GM12872 (cell line): ENCODE measurements at regions not wholly inside any gene's neighbourhood (a gene's known extent, or its start where the extent isn't known, plus 50 kb on each side); places are given as distances from the start of the nearest gene placed in this dataset.

Source experiments
- CTCF ChIP-seq: IDR thresholded peaks from 3 replicates; pipeline ENCODE4 v1.5.1; 2011; ENCODE audit warnings: low read depth, mild to moderate bottlenecking, low read length, moderate library complexity; ENCODE audit not compliant: insufficient read depth

- no peak for TF ChIP-seq CTCF
Measured at GRCh38 chr2:206368484-206368883, 74.8 kb upstream of the ADAM23 start.

- TF ChIP-seq CTCF = no peak
Measured at GRCh38 chr2:206368933-206369569, 74.3 kb upstream of the ADAM23 start.

- no peak for TF ChIP-seq CTCF
Measured at GRCh38 chr2:206375956-206376355, 67.4 kb upstream of the ADAM23 start.

- no peak for TF ChIP-seq CTCF
Measured at GRCh38 chr2:206378835-206379234, 64.5 kb upstream of the ADAM23 start.

- no peak for TF ChIP-seq CTCF
Measured at GRCh38 chr2:206379266-206379665, 64.1 kb upstream of the ADAM23 start.

- no peak for TF ChIP-seq CTCF
Measured at GRCh38 chr2:206379886-206380285, 63.4 kb upstream of the ADAM23 start.

- TF ChIP-seq CTCF = no peak
Measured at GRCh38 chr2:206381881-206382280, 61.5 kb upstream of the ADAM23 start.

GRCh38 chr2:206383669-206384068 is 59.7 kb upstream of the ADAM23 start:
- TF ChIP-seq CTCF = no peak
